GM12875 (cell line): ENCODE measurements at regions not wholly inside any gene's neighbourhood (a gene's known extent, or its start where the extent isn't known, plus 50 kb on each side); places are given as distances from the start of the nearest gene placed in this dataset.
"Not testable (repeated sequence)": the region's sequence is repeated elsewhere in the genome, so short reads cannot be mapped to it uniquely, and the experiment has no call there.

ENCODE experiments used
- H3K4me3 ChIP-seq: one replicate; pipeline ENCODE4 v1.5.1; 2011; ENCODE audit warnings: low read depth, low read length, control low read depth
- CTCF ChIP-seq: IDR thresholded peaks from 2 replicates; pipeline ENCODE4 v1.5.1; 2011; ENCODE audit warnings: low read depth, mild to moderate bottlenecking, control low read depth, inconsistent platforms, low read length, moderate library complexity, borderline replicate concordance; ENCODE audit not compliant: insufficient read depth

GRCh38 chr5:12615141-12615820, 711.0 kb upstream of the CTNND2 start:
- no peak overlapping the region for H3K4me3 ChIP-seq
- TF ChIP-seq CTCF: no peak

- no peak overlapping the region for H3K4me3 ChIP-seq
- TF ChIP-seq CTCF: no peak
Measured at GRCh38 chr5:12614608-12615007, 710.4 kb upstream of the CTNND2 start.

GRCh38 chr5:12611132-12611531, 706.9 kb upstream of the CTNND2 start:
- H3K4me3 ChIP-seq: no peak overlapping the region
- no peak for TF ChIP-seq CTCF

GRCh38 chr5:12607817-12608216, 703.6 kb upstream of the CTNND2 start:
- H3K4me3 ChIP-seq: not testable (repeated sequence)

DNA sequence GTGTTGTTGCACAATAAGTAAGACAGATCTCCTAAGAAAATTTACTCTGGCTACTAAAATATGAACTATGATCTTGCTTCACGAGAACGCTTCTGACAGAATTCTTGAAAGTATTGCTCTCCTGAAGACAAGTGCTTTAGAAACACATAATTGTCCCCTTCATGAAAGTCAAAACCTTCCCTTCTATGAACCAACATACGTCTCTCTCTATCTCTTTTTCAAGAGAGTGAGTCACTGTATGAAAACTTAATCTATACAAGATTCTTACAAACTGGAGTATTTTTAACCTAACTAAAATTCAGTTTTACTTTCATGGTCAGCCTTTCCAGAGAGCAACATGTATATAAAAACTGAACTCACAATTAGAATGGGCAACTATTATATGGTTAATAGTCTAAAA, 688.0 kb upstream of the CTNND2 start:
- H3K4me3 ChIP-seq: no peak overlapping the region
- TF ChIP-seq CTCF: no peak

DNA sequence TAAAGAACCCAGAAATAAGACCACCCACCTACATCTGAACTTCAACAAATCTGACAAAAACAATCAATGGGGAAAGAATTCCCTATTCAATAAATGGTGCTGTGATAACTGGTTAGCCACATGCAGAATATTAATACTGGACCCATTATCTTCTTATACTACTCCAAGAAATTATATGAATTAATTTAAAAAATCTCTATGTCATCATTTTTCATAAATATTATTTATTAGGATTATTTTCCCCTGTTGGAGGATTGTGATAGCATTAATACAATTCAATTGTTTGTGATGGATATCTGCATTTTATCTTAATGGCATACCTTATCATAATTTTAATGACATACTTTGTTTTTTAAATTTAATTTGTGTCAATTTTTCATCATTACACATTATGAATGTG, 682.2 kb upstream of the CTNND2 start:
- H3K4me3 ChIP-seq: no peak overlapping the region
- no peak for TF ChIP-seq CTCF

DNA sequence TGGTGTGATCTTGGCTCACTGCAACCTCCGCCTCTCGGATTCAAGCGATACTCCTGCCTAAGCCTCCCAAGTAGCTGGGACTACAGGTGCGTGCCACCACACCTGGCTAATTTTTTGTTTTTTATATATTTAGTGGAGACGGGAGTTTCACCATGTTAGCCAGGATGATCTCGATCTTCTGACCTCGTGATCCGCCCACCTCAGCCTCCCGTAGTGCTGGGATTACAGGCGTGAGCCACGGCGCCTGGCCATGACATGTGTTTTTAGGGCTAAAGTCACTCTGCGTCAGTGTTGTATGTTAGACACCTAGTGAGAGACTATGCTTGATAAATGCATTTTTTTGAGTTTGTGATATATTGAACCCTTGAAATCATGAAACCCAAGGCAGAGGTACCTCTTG, 674.6 kb upstream of the CTNND2 start:
- not testable (repeated sequence) for H3K4me3 ChIP-seq

DNA sequence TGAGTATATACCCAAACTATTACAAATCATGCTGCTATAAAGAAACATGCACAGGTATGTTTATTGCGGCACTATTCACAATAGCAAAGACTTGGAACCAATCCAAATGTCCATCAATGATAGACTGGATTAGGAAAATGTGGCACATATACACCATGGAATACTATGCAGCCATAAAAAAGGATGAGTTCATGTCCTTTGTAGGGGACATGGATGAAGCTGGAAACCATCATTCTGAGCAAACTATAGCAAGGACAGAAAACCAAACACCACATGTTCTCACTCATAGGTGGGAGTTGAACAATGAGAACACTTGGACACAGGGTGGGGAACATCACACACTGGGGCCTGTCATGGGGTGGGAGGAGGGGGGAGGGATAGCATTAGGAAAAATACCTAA, 672.7 kb upstream of the CTNND2 start:
- H3K4me3 ChIP-seq: not testable (repeated sequence)

DNA sequence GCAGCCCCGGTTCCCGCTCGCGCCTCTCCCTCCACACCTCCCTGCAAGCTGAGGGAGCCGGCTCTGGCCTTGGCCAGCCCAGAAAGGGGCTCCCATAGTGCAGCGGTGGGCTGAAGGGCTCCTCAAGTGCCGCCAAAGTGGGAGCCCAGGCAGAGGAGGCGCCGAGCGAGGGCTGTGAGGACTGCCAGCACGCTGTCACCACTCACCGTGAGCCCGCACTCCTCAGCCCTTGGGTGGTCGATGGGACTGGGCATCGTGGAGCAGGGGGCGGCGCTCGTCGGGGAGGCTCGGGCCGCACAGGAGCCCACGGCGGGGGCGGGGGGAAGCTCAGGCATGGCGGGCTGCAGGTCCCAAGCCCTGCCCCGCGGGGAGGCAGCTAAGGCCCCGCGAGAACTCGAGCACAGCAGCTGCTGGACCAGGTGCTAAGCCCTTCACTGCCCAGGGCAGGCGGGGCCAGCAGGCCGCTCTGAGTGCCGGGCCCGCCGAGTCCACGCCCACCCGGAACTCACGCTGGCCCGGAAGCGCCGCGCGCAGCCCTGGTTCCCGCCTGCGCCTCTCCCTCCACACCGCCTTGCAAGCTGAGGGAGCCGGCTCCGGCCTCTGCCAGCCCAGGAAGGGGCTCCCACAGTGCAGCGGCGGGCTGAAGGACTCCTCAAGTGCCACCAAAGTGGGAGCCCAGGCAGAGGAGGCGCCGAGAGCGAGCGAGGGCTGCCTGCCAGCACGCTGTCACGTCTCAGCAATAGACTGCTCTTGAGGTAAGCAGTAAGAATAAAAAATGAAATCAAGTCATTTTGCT, 670.2 kb upstream of the CTNND2 start:
- not testable (repeated sequence) for H3K4me3 ChIP-seq

- not testable (repeated sequence) for H3K4me3 ChIP-seq
Measured at GRCh38 chr5:12573916-12574297, 669.7 kb upstream of the CTNND2 start.
